Aorta (tissue), 5 donors: ENCODE measurements at regions not wholly inside any gene's neighbourhood (a gene's known extent, or its start where the extent isn't known, plus 50 kb on each side); places are given as distances from the start of the nearest gene placed in this dataset.

Source experiments
- ATAC-seq: fragments of 200-7000 bp; cut with Tn5 transposase; one replicate; pipeline ENCODE4 v1.9.1; 2022; ENCODE audit warnings: moderate library complexity; ENCODE audit not compliant: low FRiP score
- DNase-seq, 2 donors: peaks; one replicate each; pipeline ENCODE4 v3.0.0-alpha.2; 2020
- H3K27ac ChIP-seq, 2 donors: one replicate each; pipeline ENCODE4 v1.5.1; 2013; ENCODE audit warnings: low read length in 2 of 2, mild to moderate bottlenecking in 2 of 2, moderate library complexity in 2 of 2, control low read depth in 1 of 2, inconsistent platforms in 1 of 2, low read depth in 1 of 2
- H3K27me3 ChIP-seq, 2 donors: one replicate each; pipeline ENCODE4 v1.6.1; 2013; ENCODE audit warnings: control low read depth in 1 of 2, low read length in 1 of 2, mild to moderate bottlenecking in 1 of 2, moderate library complexity in 1 of 2; ENCODE audit not compliant: insufficient read depth in 2 of 2, control insufficient read depth in 1 of 2
- H3K36me3 ChIP-seq, 2 donors: one replicate each; pipeline ENCODE4 v1.6.1; 2013; ENCODE audit warnings: control low read depth in 1 of 2, low read length in 1 of 2, mild to moderate bottlenecking in 1 of 2; ENCODE audit not compliant: insufficient read depth in 2 of 2, control insufficient read depth in 1 of 2
- H3K4me1 ChIP-seq, 2 donors: one replicate each; pipeline ENCODE4 v1.6.1; 2013; ENCODE audit warnings: low read length in 2 of 2, control low read depth in 1 of 2, mild to moderate bottlenecking in 1 of 2, moderate library complexity in 1 of 2; ENCODE audit not compliant: insufficient read depth in 2 of 2, control insufficient read depth in 1 of 2
- H3K4me3 ChIP-seq, 2 donors: one replicate each; pipeline ENCODE4 v1.5.1; 2013; ENCODE audit warnings: low read length in 2 of 2, control low read depth in 1 of 2, mild to moderate bottlenecking in 1 of 2
- H3K9me3 ChIP-seq: one replicate; pipeline ENCODE4 v1.6.1; 2013; ENCODE audit warnings: mild to moderate bottlenecking, low read length; ENCODE audit not compliant: control insufficient read depth
- WGBS, 2 donors: extraction: QIAGEN DNeasy Blood & Tissue Kit; methylation state at CpG; one replicate each; pipeline ENCODE4 v1.1.7; 2013; 5-methylcytosine and 5-hydroxymethylcytosine counted together
- intact Hi-C, 2 donors: fragments of 100-400 bp; cut with DNase I; formaldehyde crosslinking; loops; one replicate each; pipeline versions ENCODE4 v1.14.2 to v1.15.0; 2022
- donor health status: healthy with polysubstance abuse.
- donor health status: Bipolar disorder and iron deficiency.
- donor health status: DM: no; HTN: no; CAD: no.
- donor health status: DM: no; HTN: no; CAD: no.
- donor health status: DM: yes; HTN: yes; CAD: no.

DNA sequence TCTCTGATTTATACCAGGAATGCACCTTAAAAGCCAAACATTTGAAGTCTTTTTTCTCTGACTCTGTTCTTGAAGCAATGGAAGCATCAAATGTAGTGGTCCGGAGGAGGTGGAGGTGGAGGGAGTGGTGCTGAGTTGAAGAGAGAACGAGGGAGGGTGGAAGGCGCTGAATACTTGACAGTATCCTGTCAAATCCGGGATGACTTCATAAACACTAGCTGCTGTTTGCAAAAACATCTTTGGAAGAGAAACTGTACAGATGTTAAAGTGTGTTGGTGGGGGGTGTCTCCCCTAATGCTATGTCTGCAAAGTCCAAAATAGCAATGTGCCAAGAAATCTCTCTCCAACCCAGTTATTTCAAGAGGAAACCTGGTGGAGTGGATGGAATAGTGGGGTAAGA is 328.5 kb upstream of the AUTS2 start:
- WGBS, 2 donors, result 47 to 69% methylated on average over 4 of the region's 4 CpGs
- Histone ChIP-seq H3K27me3 (no peaks in the 10 kb centered on the region), H3K36me3 (no peaks in the 10 kb centered on the region), H3K4me1 (no peaks in the 10 kb centered on the region), H3K9me3 (peaks cover 1% of the 10 kb centered on the region), H3K27ac (no peak overlapping the region), H3K4me3 (no peak overlapping the region)
- DNase-seq (no peak), ATAC-seq (no peak)
- intact Hi-C loops, result no loop called here

DNA sequence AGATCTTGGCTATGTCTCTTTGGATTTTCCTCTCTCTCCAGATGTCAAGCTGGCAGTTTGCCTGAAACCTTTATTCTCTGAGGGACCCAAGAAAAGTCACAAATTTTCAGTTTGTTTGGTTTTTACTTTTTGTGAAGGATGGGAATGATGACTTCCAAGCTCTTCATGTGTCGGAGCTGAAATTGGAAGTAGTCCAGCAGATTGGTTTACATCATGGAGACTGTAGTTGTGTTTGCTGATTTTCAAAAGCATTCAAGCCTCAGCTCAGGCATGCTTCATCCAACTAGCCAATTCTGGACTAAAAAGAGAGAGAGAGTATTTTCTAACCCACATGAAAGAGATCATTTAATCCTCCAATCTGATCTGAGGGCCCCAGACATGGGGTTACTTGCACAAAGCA is 326.2 kb upstream of the AUTS2 start:
- DNase-seq (no peak), ATAC-seq (no peak)
- Histone ChIP-seq H3K27ac (no peak overlapping the region), H3K9me3 (peaks cover 1% of the 10 kb centered on the region), H3K4me1 (no peaks in the 10 kb centered on the region), H3K36me3 (no peaks in the 10 kb centered on the region), H3K27me3 (no peaks in the 10 kb centered on the region), H3K4me3 (no peak overlapping the region)
- 24 to 47% methylated on average over 1 of the region's 1 CpG for WGBS, 2 donors
- intact Hi-C loops, result no loop called here

GRCh38 chr7:69276011-69276729 is 322.1 kb upstream of the AUTS2 start:
- no peak overlapping the region for H3K27ac ChIP-seq
- WGBS, 2 donors, result 3 to 24% methylated on average over 3 of the region's 3 CpGs
- peaks cover 1% of the 10 kb centered on the region for H3K9me3 ChIP-seq
- H3K36me3 ChIP-seq, result no peaks in the 10 kb centered on the region
- H3K27me3 ChIP-seq, result no peaks in the 10 kb centered on the region
- no peak overlapping the region for H3K4me3 ChIP-seq
- no peak for DNase-seq
- ATAC-seq, result peak; percentile 73
- intact Hi-C loops, result no loop called here
- no peaks in the 10 kb centered on the region for H3K4me1 ChIP-seq

GRCh38 chr7:69277366-69277765 is 320.9 kb upstream of the AUTS2 start:
- Histone ChIP-seq H3K4me3 (no peak overlapping the region), H3K27me3 (no peaks in the 10 kb centered on the region), H3K27ac (no peak overlapping the region), H3K9me3 (peaks cover 1% of the 10 kb centered on the region), H3K4me1 (no peaks in the 10 kb centered on the region), H3K36me3 (no peaks in the 10 kb centered on the region)
- WGBS, 2 donors, result 45 to 63% methylated on average over 5 of the region's 5 CpGs
- intact Hi-C loops, result no loop called here
- ATAC-seq (no peak), DNase-seq (no peak)

GRCh38 chr7:69282946-69283345 is 315.3 kb upstream of the AUTS2 start:
- DNase-seq, result no peak
- intact Hi-C loops, result no loop called here
- no peaks in the 10 kb centered on the region for H3K36me3 ChIP-seq
- H3K4me3 ChIP-seq, result no peak overlapping the region
- no peaks in the 10 kb centered on the region for H3K9me3 ChIP-seq
- H3K4me1 ChIP-seq, result no peaks in the 10 kb centered on the region
- no peak for ATAC-seq
- no peak overlapping the region for H3K27ac ChIP-seq
- no peaks in the 10 kb centered on the region for H3K27me3 ChIP-seq
- WGBS, 2 donors, result 33 to 50% methylated on average over 3 of the region's 3 CpGs

DNA sequence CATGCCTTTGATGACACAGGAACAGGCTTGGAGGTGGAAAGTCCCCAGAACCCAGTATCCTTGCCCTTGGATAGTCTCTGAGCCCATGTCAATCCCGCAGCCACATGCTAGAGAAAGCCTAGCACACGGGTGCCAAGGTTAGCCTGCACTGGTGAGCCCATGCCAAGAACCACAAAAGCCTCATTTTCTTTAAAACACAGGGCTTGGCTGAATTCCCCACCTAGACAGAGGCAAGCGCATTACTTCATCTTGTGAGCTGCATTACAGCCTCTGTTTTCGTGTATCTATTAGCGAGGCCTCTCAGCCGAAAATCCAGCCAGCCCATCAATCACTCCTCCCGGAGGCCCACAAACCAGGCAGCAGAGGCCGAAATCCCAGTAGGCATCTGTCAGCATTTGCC is 314.9 kb upstream of the AUTS2 start:
- Histone ChIP-seq H3K4me3 (no peak overlapping the region), H3K4me1 (no peaks in the 10 kb centered on the region), H3K9me3 (no peaks in the 10 kb centered on the region), H3K27ac (no peak overlapping the region), H3K27me3 (no peaks in the 10 kb centered on the region), H3K36me3 (no peaks in the 10 kb centered on the region)
- WGBS, 2 donors, result 0 to 6% methylated on average over 8 of the region's 8 CpGs
- intact Hi-C loops, result no loop called here
- peak; percentile 59 for ATAC-seq
- DNase-seq, result peak in 1 of 2 donors; percentile 54

DNA sequence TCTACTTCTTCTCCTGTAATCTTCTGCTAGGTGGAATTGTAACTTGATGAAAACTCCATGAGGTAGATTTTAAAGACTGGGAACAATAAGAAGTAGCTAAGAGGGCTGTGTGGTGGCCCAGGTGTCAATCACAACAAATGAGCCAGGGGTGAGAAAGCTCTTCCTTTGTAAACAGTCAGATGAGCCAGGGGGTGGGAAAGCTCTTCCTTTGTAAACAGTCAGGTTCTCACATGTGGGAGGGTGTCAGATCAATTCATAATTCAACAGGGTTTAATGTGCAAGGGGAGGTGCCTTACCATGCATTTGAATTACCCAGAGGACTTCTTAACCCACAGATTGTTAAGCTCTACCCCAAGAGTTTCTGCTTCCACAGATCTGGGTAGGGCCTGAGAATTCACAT is 312.4 kb upstream of the AUTS2 start:
- ATAC-seq, result no peak
- intact Hi-C loops, result no loop called here
- H3K27me3 ChIP-seq, result no peaks in the 10 kb centered on the region
- H3K9me3 ChIP-seq, result no peaks in the 10 kb centered on the region
- H3K4me3 ChIP-seq, result no peak overlapping the region
- H3K36me3 ChIP-seq, result no peaks in the 10 kb centered on the region
- no peak for DNase-seq
- no peaks in the 10 kb centered on the region for H3K4me1 ChIP-seq
- no peak overlapping the region for H3K27ac ChIP-seq

- intact Hi-C loops, result no loop called here
- Histone ChIP-seq H3K4me1 (no peaks in the 10 kb centered on the region), H3K27me3 (no peaks in the 10 kb centered on the region), H3K27ac (no peak overlapping the region), H3K9me3 (peaks cover 2% of the 10 kb centered on the region), H3K4me3 (no peak overlapping the region), H3K36me3 (no peaks in the 10 kb centered on the region)
- ATAC-seq (no peak), DNase-seq (no peak)
- WGBS, 2 donors, result 22 to 41% methylated on average over 3 of the region's 3 CpGs
Measured at GRCh38 chr7:69295977-69296376, 302.3 kb upstream of the AUTS2 start.

- no peaks in the 10 kb centered on the region for H3K4me1 ChIP-seq
Measured at GRCh38 chr7:69301253-69301652, 297.0 kb upstream of the AUTS2 start.

More at GRCh38 chr7:69301253-69301652, 297.0 kb upstream of the AUTS2 start:
- no peaks in the 10 kb centered on the region for H3K27me3 ChIP-seq
- WGBS, 2 donors, result 41 to 44% methylated on average over 3 of the region's 3 CpGs
- ATAC-seq (no peak), DNase-seq (no peak)
- intact Hi-C loops, result no loop called here
- H3K4me3 ChIP-seq, result no peak overlapping the region
- no peak overlapping the region for H3K27ac ChIP-seq
- H3K36me3 ChIP-seq, result no peaks in the 10 kb centered on the region
- H3K9me3 ChIP-seq, result peaks cover 2% of the 10 kb centered on the region
